Spleen (tissue), 11 donors: ENCODE measurements at regions not wholly inside any gene's neighbourhood (a gene's known extent, or its start where the extent isn't known, plus 50 kb on each side); places are given as distances from the start of the nearest gene placed in this dataset.

Source experiments
- DNase-seq: peaks from one replicate; pipeline ENCODE4 v3.0.0-alpha.2; 2020
- H3K27ac ChIP-seq, 8 donors: fragments of 200-600 bp; sonication (generic) in 7 of 8; 1 replicate in 4 of 8; 2 replicates in 4 of 8; pipeline versions ENCODE4 v1.5.0 to v1.8.0; 2016 to 2021; ENCODE audit warnings: inconsistent platforms in 4 of 8, mild to moderate bottlenecking in 4 of 8, moderate library complexity in 1 of 8
- H3K27me3 ChIP-seq, 7 donors: fragments of 200-600 bp; sonication (generic) in 6 of 7; replicated peaks in 1 of 7; 1 replicate in 4 of 7; 2 replicates in 3 of 7; pipeline versions ENCODE4 v1.5.0 to v1.8.0; 2016 to 2021; ENCODE audit warnings: inconsistent platforms in 3 of 7, mild to moderate bottlenecking in 1 of 7
- H3K36me3 ChIP-seq, 6 donors: fragments of 200-600 bp; sonication (generic) in 5 of 6; 1 replicate in 4 of 6; 2 replicates in 2 of 6; pipeline versions ENCODE4 v1.5.0 to v1.8.0; 2016 to 2021; ENCODE audit warnings: inconsistent platforms in 2 of 6
- H3K4me1 ChIP-seq, 6 donors: fragments of 200-600 bp; sonication (generic) in 5 of 6; 1 replicate in 3 of 6; 2 replicates in 3 of 6; pipeline versions ENCODE4 v1.5.0 to v1.8.0; 2016 to 2021; ENCODE audit warnings: inconsistent platforms in 3 of 6
- H3K4me3 ChIP-seq, 8 donors: fragments of 200-600 bp; sonication (generic) in 7 of 8; 1 replicate in 4 of 8; 2 replicates in 4 of 8; pipeline versions ENCODE4 v1.5.0 to v1.8.0; 2016 to 2021; ENCODE audit warnings: inconsistent platforms in 4 of 8, mild to moderate bottlenecking in 4 of 8, moderate library complexity in 2 of 8
- H3K9me3 ChIP-seq, 8 donors: fragments of 200-600 bp; sonication (generic) in 7 of 8; 1 replicate in 4 of 8; 2 replicates in 4 of 8; pipeline versions ENCODE4 v1.5.0 to v1.8.0; 2016 to 2021; ENCODE audit warnings: inconsistent platforms in 4 of 8
- POLR2A ChIP-seq, 3 donors: fragments of 450-650 bp; IDR thresholded peaks; one replicate each; pipeline ENCODE4 v1.5.1; 2017; ENCODE audit warnings: antibody characterized with exemption in 3 of 3, mild to moderate bottlenecking in 1 of 3
- POLR2AphosphoS5 ChIP-seq, 3 donors: sonication (generic); formaldehyde crosslinking; IDR thresholded peaks; one replicate each; pipeline ENCODE4 v1.5.1; 2017; ENCODE audit warnings: antibody characterized with exemption in 3 of 3
- WGBS, 5 donors: extraction: QIAGEN DNeasy Blood & Tissue Kit in 3 of 5; methylation state at CpG; one replicate each; pipeline versions ENCODE4 v1.1.5 to v1.1.7; 2013 to 2018; 5-methylcytosine and 5-hydroxymethylcytosine counted together
- intact Hi-C: fragments of 100-400 bp; cut with DNase I; formaldehyde crosslinking; loops from one replicate; pipeline ENCODE4 v1.15.0; 2023; ENCODE audit warnings: low total_unique reads
- TF ChIP-seq, protein P1 (sequence below), 11 experiments: fragments of 200-600 bp in 7 of 11; fragments of 450-650 bp in 4 of 11; sonication (generic) in 4 of 11; IDR thresholded peaks in 8 of 11; conservative IDR thresholded peaks in 3 of 11; 1 replicate in 7 of 11; 2 replicates in 4 of 11; pipeline versions ENCODE4 v1.4.0 to v1.8.0; 2016 to 2021; ENCODE audit warnings: antibody characterized with exemption in 11 of 11, inconsistent platforms in 4 of 11, mild to moderate bottlenecking in 1 of 11
- donor health status: healthy with polysubstance abuse.
- donor health status: DM: no; HTN: no; CAD: no; lungs with moderate emphysema.
- donor health status: DM: no; HTN: no; CAD: no.
- donor health status: Bipolar disorder and iron deficiency.
- donor health status: healthy.
- donor health status: DM: no; HTN: no; CAD: no.
- donor health status: DM: yes; HTN: yes; CAD: no.

- no peak for DNase-seq
- H3K4me1 ChIP-seq = no peaks in the 10 kb centered on the region
- 86 to 98% (median 92%) methylated on average over 2 of the region's 2 CpGs for WGBS, 5 donors
- H3K36me3 ChIP-seq = no peaks in the 10 kb centered on the region
- no peak overlapping the region for H3K4me3 ChIP-seq
- H3K9me3 ChIP-seq = peaks cover 0 to 11% (median 0%) of the 10 kb centered on the region in 8 donors
- H3K27ac ChIP-seq = no peak overlapping the region
- intact Hi-C loops = no loop called here
- no peaks in the 10 kb centered on the region for H3K27me3 ChIP-seq
- TF ChIP-seq POLR2A (IDR thresholded peaks at IDR 0.05) = no peak
- no peak for TF ChIP-seq POLR2AphosphoS5 (IDR thresholded peaks at IDR 0.05)
- TF ChIP-seq, protein P1, sequence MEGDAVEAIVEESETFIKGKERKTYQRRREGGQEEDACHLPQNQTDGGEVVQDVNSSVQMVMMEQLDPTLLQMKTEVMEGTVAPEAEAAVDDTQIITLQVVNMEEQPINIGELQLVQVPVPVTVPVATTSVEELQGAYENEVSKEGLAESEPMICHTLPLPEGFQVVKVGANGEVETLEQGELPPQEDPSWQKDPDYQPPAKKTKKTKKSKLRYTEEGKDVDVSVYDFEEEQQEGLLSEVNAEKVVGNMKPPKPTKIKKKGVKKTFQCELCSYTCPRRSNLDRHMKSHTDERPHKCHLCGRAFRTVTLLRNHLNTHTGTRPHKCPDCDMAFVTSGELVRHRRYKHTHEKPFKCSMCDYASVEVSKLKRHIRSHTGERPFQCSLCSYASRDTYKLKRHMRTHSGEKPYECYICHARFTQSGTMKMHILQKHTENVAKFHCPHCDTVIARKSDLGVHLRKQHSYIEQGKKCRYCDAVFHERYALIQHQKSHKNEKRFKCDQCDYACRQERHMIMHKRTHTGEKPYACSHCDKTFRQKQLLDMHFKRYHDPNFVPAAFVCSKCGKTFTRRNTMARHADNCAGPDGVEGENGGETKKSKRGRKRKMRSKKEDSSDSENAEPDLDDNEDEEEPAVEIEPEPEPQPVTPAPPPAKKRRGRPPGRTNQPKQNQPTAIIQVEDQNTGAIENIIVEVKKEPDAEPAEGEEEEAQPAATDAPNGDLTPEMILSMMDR (IDR thresholded peaks at IDR 0.05 in 8 of 11, conservative IDR thresholded peaks at IDR 0.05 in 3 of 11) = no peak
Measured at GRCh38 chr3:64844558-64844957, 156.8 kb upstream of the ADAMTS9 start.

DNA sequence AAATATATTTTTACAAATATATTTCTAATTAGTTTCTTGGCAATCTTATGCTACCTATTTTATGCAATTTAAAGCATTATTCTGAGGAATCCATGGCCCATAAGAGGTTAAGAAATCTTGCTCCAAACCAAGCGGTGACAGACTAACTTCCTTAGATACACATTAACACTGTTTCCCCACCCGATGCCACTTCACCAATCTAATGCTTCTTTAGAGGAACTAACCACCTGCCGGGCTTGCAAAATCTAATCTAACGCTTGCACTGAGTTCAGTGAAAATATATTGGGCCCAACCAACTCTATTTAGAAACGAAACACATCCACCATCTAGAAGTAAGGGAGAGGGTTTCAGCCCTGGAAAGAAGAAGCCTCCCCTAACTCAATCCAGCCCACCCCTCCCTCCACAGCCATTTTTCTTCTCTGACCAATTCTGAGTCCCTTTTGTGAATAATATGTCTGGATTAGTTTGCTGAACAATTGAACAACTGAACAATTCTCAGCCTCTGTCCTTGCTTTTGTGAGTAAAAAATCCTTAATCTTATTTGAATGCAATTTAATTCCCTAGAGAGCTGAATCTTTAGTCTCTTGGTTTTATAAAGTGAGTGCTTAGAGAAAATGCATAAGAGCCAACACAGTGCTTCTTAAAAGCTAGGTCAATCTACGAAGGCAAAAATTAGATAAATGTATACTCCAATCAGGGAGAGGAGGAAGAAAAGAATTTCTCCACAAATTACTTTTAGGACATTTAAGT is 150.4 kb upstream of the ADAMTS9 start:
- WGBS, 5 donors = 37 to 60% (median 47%) methylated on average over 6 of the region's 6 CpGs
- Histone ChIP-seq H3K4me3 (no peak overlapping the region), H3K27me3 (no peaks in the 10 kb centered on the region), H3K27ac (no peak overlapping the region), H3K9me3 (no peaks in the 10 kb centered on the region), H3K4me1 (no peaks in the 10 kb centered on the region), H3K36me3 (no peaks in the 10 kb centered on the region)
- TF ChIP-seq, protein P1 (IDR thresholded peaks at IDR 0.05 in 8 of 11, conservative IDR thresholded peaks at IDR 0.05 in 3 of 11) = no peak
- no peak for TF ChIP-seq POLR2A (IDR thresholded peaks at IDR 0.05)
- TF ChIP-seq POLR2AphosphoS5 (IDR thresholded peaks at IDR 0.05) = no peak
- intact Hi-C loops = no loop called here
- no peak for DNase-seq

DNA sequence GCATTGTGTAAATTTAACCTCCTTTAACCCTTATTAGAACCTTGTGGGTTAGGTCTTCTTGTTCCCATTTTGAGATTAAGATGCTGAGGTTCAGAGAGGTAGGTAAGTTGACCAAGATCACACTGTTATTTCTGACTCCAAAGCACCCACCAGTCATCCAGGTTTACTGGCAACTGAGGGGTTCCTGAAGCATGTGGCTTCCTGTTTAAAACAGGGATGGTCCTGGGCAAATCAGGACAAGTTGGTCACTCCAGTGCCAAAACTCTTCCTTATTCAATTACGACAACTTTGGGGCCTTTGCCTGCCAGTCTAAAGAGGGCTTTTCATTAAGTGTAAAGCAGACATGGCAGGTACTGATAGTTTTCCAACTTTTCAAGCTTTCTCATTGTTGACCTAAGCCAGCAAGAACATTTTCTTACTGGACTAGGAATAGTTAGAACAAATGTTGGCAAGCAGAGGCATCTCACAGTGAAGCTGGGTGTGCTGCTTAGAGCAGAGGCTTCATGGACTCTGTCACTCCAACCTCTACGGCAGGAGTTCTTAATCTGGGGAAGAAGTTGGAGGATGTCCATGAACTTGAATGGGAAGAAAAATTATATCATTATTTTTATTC is 149.4 kb upstream of the ADAMTS9 start:
- DNase-seq = no peak

DNA sequence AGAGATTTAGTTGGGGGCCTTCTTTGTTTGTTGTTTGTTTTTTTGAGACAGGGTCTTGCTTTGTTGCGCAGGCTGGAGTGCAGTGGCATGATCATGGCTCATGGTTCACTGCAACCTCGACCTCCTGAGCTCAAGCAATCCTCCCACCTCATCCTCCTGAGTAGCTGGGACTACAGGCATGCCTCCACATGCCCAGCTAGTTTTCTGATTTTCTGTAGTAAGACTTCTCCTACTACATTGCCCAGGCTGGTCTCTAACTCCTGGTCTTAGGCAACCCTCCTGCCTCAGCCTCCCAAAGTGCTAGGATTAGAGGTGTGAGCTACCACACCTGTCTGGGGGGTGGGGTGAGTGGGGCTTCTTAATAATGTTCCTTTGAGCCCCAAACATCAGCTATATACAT is 148.3 kb upstream of the ADAMTS9 start:
- H3K27me3 ChIP-seq = no peaks in the 10 kb centered on the region
- no peak for DNase-seq
- no peak overlapping the region for H3K27ac ChIP-seq
- no peak overlapping the region for H3K4me3 ChIP-seq
- no peaks in the 10 kb centered on the region for H3K36me3 ChIP-seq
- no peaks in the 10 kb centered on the region for H3K4me1 ChIP-seq
- WGBS, 5 donors = 64 to 74% (median 71%) methylated on average over 2 of the region's 2 CpGs
- H3K9me3 ChIP-seq = no peaks in the 10 kb centered on the region
- intact Hi-C loops = no loop called here
- TF ChIP-seq POLR2AphosphoS5 (IDR thresholded peaks at IDR 0.05) = no peak
- no peak for TF ChIP-seq POLR2A (IDR thresholded peaks at IDR 0.05)
- TF ChIP-seq, protein P1 (IDR thresholded peaks at IDR 0.05 in 8 of 11, conservative IDR thresholded peaks at IDR 0.05 in 3 of 11) = no peak

More for the DNA sequence above, 149.4 kb upstream of the ADAMTS9 start:
- no peak overlapping the region for H3K4me3 ChIP-seq
- H3K36me3 ChIP-seq = no peaks in the 10 kb centered on the region
- no peaks in the 10 kb centered on the region for H3K27me3 ChIP-seq
- TF ChIP-seq POLR2A (IDR thresholded peaks at IDR 0.05) = no peak
- TF ChIP-seq, protein P1 (IDR thresholded peaks at IDR 0.05 in 8 of 11, conservative IDR thresholded peaks at IDR 0.05 in 3 of 11) = no peak
- no peak for TF ChIP-seq POLR2AphosphoS5 (IDR thresholded peaks at IDR 0.05)
- 83 to 94% (median 88%) methylated on average over 2 of the region's 2 CpGs for WGBS, 5 donors
- no peaks in the 10 kb centered on the region for H3K4me1 ChIP-seq
- no peak overlapping the region for H3K27ac ChIP-seq
- H3K9me3 ChIP-seq = no peaks in the 10 kb centered on the region
- intact Hi-C loops = no loop called here
